D341Med (cell line): ENCODE measurements at regions not wholly inside any gene's neighbourhood (a gene's known extent, or its start where the extent isn't known, plus 50 kb on each side); places are given as distances from the start of the nearest gene placed in this dataset.

Experiments used
- DNase-seq: peaks from one replicate; pipeline ENCODE4 v3.0.0; 2012; ENCODE audit warnings: low spot score

GRCh38 chr2:18253686-18254197 lies 306.7 kb downstream of the RDH14 start:
- no peak for DNase-seq

- no peak for DNase-seq
Measured at GRCh38 chr2:18251486-18251885, 309.0 kb downstream of the RDH14 start.

- DNase-seq, result no peak
Measured at GRCh38 chr2:18247282-18248110, 313.0 kb downstream of the RDH14 start.

- no peak for DNase-seq
Measured at GRCh38 chr2:18245375-18245774, 315.1 kb downstream of the RDH14 start.

GRCh38 chr2:18244845-18245244 lies 315.6 kb downstream of the RDH14 start:
- no peak for DNase-seq

- no peak for DNase-seq
Measured at GRCh38 chr2:18243816-18244215, 316.6 kb downstream of the RDH14 start.

GRCh38 chr2:18242716-18243115 lies 317.7 kb downstream of the RDH14 start:
- DNase-seq, result no peak

GRCh38 chr2:18238209-18238608 lies 322.2 kb downstream of the RDH14 start:
- DNase-seq, result no peak

- DNase-seq, result no peak
Measured at GRCh38 chr2:18237298-18237697, 323.2 kb downstream of the RDH14 start.

GRCh38 chr2:18232731-18233438 lies 327.6 kb downstream of the RDH14 start:
- DNase-seq, result no peak

GRCh38 chr2:18230668-18231067 lies 329.8 kb downstream of the RDH14 start:
- DNase-seq, result no peak

GRCh38 chr2:18219676-18220075 lies 340.8 kb downstream of the RDH14 start:
- no peak for DNase-seq

GRCh38 chr2:18218160-18218933 lies 339.9 kb downstream of the KCNS3 start:
- DNase-seq, result no peak

GRCh38 chr2:18214936-18215335 lies 336.5 kb downstream of the KCNS3 start:
- no peak for DNase-seq

GRCh38 chr2:18213986-18214385 lies 335.5 kb downstream of the KCNS3 start:
- no peak for DNase-seq

- no peak for DNase-seq
Measured at GRCh38 chr2:18209934-18210639, 331.6 kb downstream of the KCNS3 start.

GRCh38 chr2:18208956-18209355 lies 330.5 kb downstream of the KCNS3 start:
- DNase-seq, result no peak

- no peak for DNase-seq
Measured at GRCh38 chr2:18200771-18201170, 322.3 kb downstream of the KCNS3 start.

GRCh38 chr2:18198677-18199076 lies 320.2 kb downstream of the KCNS3 start:
- DNase-seq, result no peak

- no peak for DNase-seq
Measured at GRCh38 chr2:18194161-18194560, 315.7 kb downstream of the KCNS3 start.

- no peak for DNase-seq
Measured at GRCh38 chr2:18186816-18187613, 308.5 kb downstream of the KCNS3 start.
